SK-N-SH treated with all-trans-retinoic acid at 6 μM for 48 hours (cell line): ENCODE measurements at regions not wholly inside any gene's neighbourhood (a gene's known extent, or its start where the extent isn't known, plus 50 kb on each side); places are given as distances from the start of the nearest gene placed in this dataset.

ENCODE experiments used
- ATAC-seq: fragments of 200-7000 bp; cut with Tn5 transposase; 3 replicates; pipeline ENCODE4 v1.9.1; 2020; ENCODE audit warnings: mild to moderate bottlenecking, moderate library complexity
- ARNTL ChIP-seq: fragments of 450-650 bp; formaldehyde crosslinking; IDR thresholded peaks from 2 replicates; pipeline ENCODE4 v1.5.0; 2020; ENCODE audit warnings: low read depth, mild to moderate bottlenecking, moderate library complexity, borderline replicate concordance
- BACH2 ChIP-seq: fragments of 250-450 bp; sonication (Bioruptor Pico); IDR thresholded peaks from 2 replicates; pipeline ENCODE4 v1.9.0; 2021; ENCODE audit warnings: mild to moderate bottlenecking, borderline replicate concordance
- CREB5 ChIP-seq: fragments of 250-450 bp; sonication (Bioruptor Pico); IDR thresholded peaks from 2 replicates; pipeline ENCODE4 v1.5.1; 2020; ENCODE audit warnings: low read depth, mild to moderate bottlenecking, moderate library complexity
- CSDC2 ChIP-seq: fragments of 250-450 bp; sonication (Bioruptor Pico); IDR thresholded peaks from 2 replicates; pipeline ENCODE4 v1.5.0; 2020; ENCODE audit warnings: mild to moderate bottlenecking, moderate library complexity
- CSRNP3 ChIP-seq: fragments of 250-450 bp; sonication (Bioruptor Pico); IDR thresholded peaks from 2 replicates; pipeline ENCODE4 v1.5.1; 2021; ENCODE audit warnings: mild to moderate bottlenecking, moderate library complexity
- GLIS3 ChIP-seq: fragments of 250-450 bp; sonication (Bioruptor Pico); IDR thresholded peaks from 2 replicates; pipeline ENCODE4 v1.5.0; 2020; ENCODE audit warnings: mild to moderate bottlenecking, moderate library complexity
- ISL1 ChIP-seq: fragments of 250-450 bp; sonication (Bioruptor Pico); IDR thresholded peaks from 2 replicates; pipeline ENCODE4 v2.1.2; 2022; ENCODE audit warnings: mild to moderate bottlenecking, moderate library complexity
- OSR1 ChIP-seq: fragments of 250-450 bp; sonication (Bioruptor Pico); IDR thresholded peaks from 2 replicates; pipeline ENCODE4 v1.8.0; 2022; ENCODE audit warnings: moderate library complexity, mild to moderate bottlenecking, inconsistent platforms
- PATZ1 ChIP-seq: fragments of 250-450 bp; sonication (Bioruptor Pico); IDR thresholded peaks from 2 replicates; pipeline ENCODE4 v1.8.0; 2020; ENCODE audit warnings: mild to moderate bottlenecking, moderate library complexity, borderline replicate concordance
- PPARA ChIP-seq: fragments of 250-450 bp; sonication (Bioruptor Pico); IDR thresholded peaks from 2 replicates; pipeline ENCODE4 v1.5.0; 2020; ENCODE audit warnings: mild to moderate bottlenecking, borderline replicate concordance
- RARB ChIP-seq: fragments of 250-450 bp; sonication (Bioruptor Pico); IDR thresholded peaks from 2 replicates; pipeline ENCODE4 v1.8.0; 2021; ENCODE audit warnings: mild to moderate bottlenecking, moderate library complexity
- SNAI2 ChIP-seq: fragments of 250-450 bp; sonication (Bioruptor Pico); IDR thresholded peaks from 2 replicates; pipeline ENCODE4 v1.5.0; 2020; ENCODE audit warnings: mild to moderate bottlenecking, moderate library complexity
- TOX ChIP-seq: fragments of 250-450 bp; sonication (Bioruptor Pico); IDR thresholded peaks from 2 replicates; pipeline ENCODE4 v1.8.0; 2021; ENCODE audit warnings: mild to moderate bottlenecking, moderate library complexity, borderline replicate concordance
- TSHZ2 ChIP-seq: fragments of 250-450 bp; sonication (Bioruptor Pico); IDR thresholded peaks from 2 replicates; pipeline ENCODE4 v1.5.0; 2020; ENCODE audit warnings: mild to moderate bottlenecking, moderate library complexity
- ZC3H10 ChIP-seq: fragments of 250-450 bp; sonication (Bioruptor Pico); IDR thresholded peaks from 2 replicates; pipeline ENCODE4 v1.5.1; 2021; ENCODE audit warnings: mild to moderate bottlenecking, moderate library complexity
- ZFP3 ChIP-seq: fragments of 250-450 bp; sonication (Bioruptor Pico); IDR thresholded peaks from 2 replicates; pipeline ENCODE4 v1.5.0; 2020; ENCODE audit warnings: mild to moderate bottlenecking, moderate library complexity
- ZNF565 ChIP-seq: fragments of 450-650 bp; formaldehyde crosslinking; conservative IDR thresholded peaks from 2 replicates; pipeline ENCODE4 v1.5.0; 2020; ENCODE audit warnings: low read depth, mild to moderate bottlenecking, moderate library complexity
- ZNF70 ChIP-seq: fragments of 450-650 bp; formaldehyde crosslinking; IDR thresholded peaks from 2 replicates; pipeline ENCODE4 v1.5.0; 2020; ENCODE audit warnings: mild to moderate bottlenecking, moderate library complexity
- TF ChIP-seq, protein P1 (sequence below): fragments of 250-450 bp; sonication (Bioruptor Pico); IDR thresholded peaks from 2 replicates; pipeline ENCODE4 v1.8.0; 2021; ENCODE audit warnings: low read depth, mild to moderate bottlenecking, moderate library complexity, borderline replicate concordance

- TF ChIP-seq GLIS3 (CRISPR knock-in tag) (no peak), PPARA (CRISPR knock-in tag) (no peak), OSR1 (no peak), ARNTL (CRISPR knock-in tag) (no peak), CSRNP3 (CRISPR knock-in tag) (no peak), PATZ1 (CRISPR knock-in tag) (no peak), SNAI2 (CRISPR knock-in tag) (no peak), ZNF70 (no peak), TSHZ2 (CRISPR knock-in tag) (no peak), ZC3H10 (CRISPR knock-in tag) (no peak), CREB5 (no peak), ZFP3 (no peak), ZNF565 (CRISPR knock-in tag) (no peak)
- TF ChIP-seq, protein P1, sequence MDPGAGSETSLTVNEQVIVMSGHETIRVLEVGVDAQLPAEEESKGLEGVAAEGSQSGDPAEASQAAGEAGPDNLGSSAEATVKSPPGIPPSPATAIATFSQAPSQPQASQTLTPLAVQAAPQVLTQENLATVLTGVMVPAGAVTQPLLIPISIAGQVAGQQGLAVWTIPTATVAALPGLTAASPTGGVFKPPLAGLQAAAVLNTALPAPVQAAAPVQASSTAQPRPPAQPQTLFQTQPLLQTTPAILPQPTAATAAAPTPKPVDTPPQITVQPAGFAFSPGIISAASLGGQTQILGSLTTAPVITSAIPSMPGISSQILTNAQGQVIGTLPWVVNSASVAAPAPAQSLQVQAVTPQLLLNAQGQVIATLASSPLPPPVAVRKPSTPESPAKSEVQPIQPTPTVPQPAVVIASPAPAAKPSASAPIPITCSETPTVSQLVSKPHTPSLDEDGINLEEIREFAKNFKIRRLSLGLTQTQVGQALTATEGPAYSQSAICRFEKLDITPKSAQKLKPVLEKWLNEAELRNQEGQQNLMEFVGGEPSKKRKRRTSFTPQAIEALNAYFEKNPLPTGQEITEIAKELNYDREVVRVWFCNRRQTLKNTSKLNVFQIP (CRISPR knock-in tag), result no peak
- ATAC-seq, result no peak
These were observed 187.8 kb downstream of the BCOR start for GRCh38 chrX:39909996-39910395.

DNA sequence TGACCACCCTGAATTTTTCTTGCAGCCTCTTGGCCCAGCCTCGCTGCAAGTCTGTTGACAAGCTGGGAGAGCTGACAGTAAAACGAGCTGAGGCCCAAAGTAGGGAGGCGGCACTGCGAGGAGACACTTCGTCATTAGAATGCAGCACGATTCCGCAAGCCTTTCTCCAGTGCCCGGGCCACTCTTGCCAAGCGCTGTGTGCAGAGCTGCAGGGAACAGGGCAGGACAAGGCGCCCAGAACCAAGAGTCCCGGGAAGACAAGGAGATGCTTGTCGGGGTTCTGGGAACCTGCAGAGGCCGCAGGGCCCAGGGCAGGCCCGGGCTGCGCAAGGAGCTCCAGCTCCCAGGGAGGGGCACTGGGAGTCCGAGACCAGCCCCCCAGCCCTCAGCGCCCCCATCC lies 187.1 kb downstream of the BCOR start:
- TF ChIP-seq RARB (CRISPR knock-in tag) (no peak), ZNF70 (no peak), OSR1 (no peak), ARNTL (CRISPR knock-in tag) (no peak), ISL1 (CRISPR knock-in tag) (no peak), ZNF565 (CRISPR knock-in tag) (no peak), PATZ1 (CRISPR knock-in tag) (no peak), BACH2 (CRISPR knock-in tag) (no peak), ZC3H10 (CRISPR knock-in tag) (no peak), TOX (no peak), CSDC2 (CRISPR knock-in tag) (no peak), TSHZ2 (CRISPR knock-in tag) (no peak)
- TF ChIP-seq, protein P1 (CRISPR knock-in tag), result no peak
- no peak for ATAC-seq
